ENCODE measurements at regions not wholly inside any gene's neighbourhood (a gene's known extent, or its start where the extent isn't known, plus 50 kb on each side); places are given as distances from the start of the nearest gene placed in this dataset.

DNA sequence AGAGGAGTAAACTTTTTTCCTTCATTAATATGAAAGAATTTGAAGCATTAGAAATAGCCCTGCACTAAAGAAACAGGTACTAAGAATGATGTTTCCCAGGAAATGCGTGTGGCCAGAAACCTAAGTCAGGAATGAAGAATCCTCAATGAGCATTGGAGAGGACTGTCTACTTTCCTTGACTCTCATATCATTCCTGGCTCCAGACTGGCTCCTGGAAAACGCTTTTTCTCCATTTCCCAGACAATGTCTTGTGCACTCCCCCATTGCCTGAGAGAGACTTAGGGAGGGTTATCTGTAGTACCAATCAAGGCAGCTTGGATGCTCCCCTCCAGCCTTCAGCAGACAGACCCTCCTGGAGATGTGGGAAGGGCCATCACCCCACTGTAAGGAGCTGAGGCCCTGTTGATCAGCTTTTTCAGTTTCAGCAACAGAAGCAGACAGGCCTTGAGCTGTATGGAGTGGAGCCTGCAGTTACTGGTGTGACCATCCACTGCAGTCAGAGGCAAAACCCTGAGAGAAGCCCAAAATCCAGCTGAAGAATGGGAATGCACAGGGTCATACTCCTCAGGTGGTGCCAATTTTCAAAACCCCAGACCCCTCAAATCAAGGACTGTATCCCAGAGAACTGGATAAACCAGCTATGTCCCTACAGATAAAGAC, 127.3 kb upstream of the NT5E start:
- no peak for TF ChIP-seq ELF4 (IDR thresholded peaks at IDR 0.05)
- TF ChIP-seq ARNT (IDR thresholded peaks at IDR 0.05), result no peak
- no peak for TF ChIP-seq ZNF384 (IDR thresholded peaks at IDR 0.05)
- no peak for TF ChIP-seq BHLHE40 (IDR thresholded peaks at IDR 0.05; ENCODE audit: borderline replicate concordance)
- TF ChIP-seq HDGF (IDR thresholded peaks at IDR 0.05; ENCODE audit: borderline replicate concordance), result no peak
- TF ChIP-seq FOXM1 (IDR thresholded peaks at IDR 0.05; ENCODE audit: borderline replicate concordance), result no peak
- TF ChIP-seq SP1 (IDR thresholded peaks at IDR 0.05), result no peak
- TF ChIP-seq FOXA1 (IDR thresholded peaks at IDR 0.05), result no peak
- TF ChIP-seq FOXK2 (IDR thresholded peaks at IDR 0.05), result no peak
- TF ChIP-seq CTBP1 (IDR thresholded peaks at IDR 0.05; ENCODE audit: borderline replicate concordance), result no peak

Measured in HEK293T (cell line).